ENCODE measurements at regions not wholly inside any gene's neighbourhood (a gene's known extent, or its start where the extent isn't known, plus 50 kb on each side); places are given as distances from the start of the nearest gene placed in this dataset.
"Not testable (repeated sequence)": the region's sequence is repeated elsewhere in the genome, so short reads cannot be mapped to it uniquely, and the experiment has no call there.

GRCh38 chr3:67937498-67938118, 283.2 kb upstream of the SUCLG2 start:
- H3K27me3 Mint-ChIP-seq (ENCODE audit: insufficient read depth) = no peaks in the 10 kb centered on the region
- H3K4me1 Mint-ChIP-seq = no peaks in the 10 kb centered on the region
- Histone ChIP-seq H3K9ac (ENCODE audit: extremely low read depth, low read length, poor library complexity, severe bottlenecking) (no peak overlapping the region), H3K27ac (ENCODE audit: low read depth, low read length) (no peak overlapping the region), H3K9me3 (ENCODE audit: control insufficient read depth, low read length) (no peaks in the 10 kb centered on the region), H3K4me1 (ENCODE audit: control insufficient read depth, insufficient read depth, low read length) (no peaks in the 10 kb centered on the region), H3K4me3 (ENCODE audit: low read length) (no peak overlapping the region), H3K27me3 (ENCODE audit: control insufficient read depth, insufficient read depth, low read length, poor library complexity, severe bottlenecking) (no peaks in the 10 kb centered on the region), H3K36me3 (ENCODE audit: control insufficient read depth, insufficient read depth, low read length) (no peaks in the 10 kb centered on the region)
- H3K9me3 Mint-ChIP-seq = no peaks in the 10 kb centered on the region
- no peaks in the 10 kb centered on the region for H3K36me3 Mint-ChIP-seq (ENCODE audit: low read depth)
- WGBS, 2 experiments (ENCODE audit: insufficient coverage in 1 of 2, insufficient read length in 1 of 2) = 91 to 96% methylated on average over 1 of the region's 1 CpG
- TF ChIP-seq CTCF (conservative IDR thresholded peaks at IDR 0.05) = no peak
- H3K27ac Mint-ChIP-seq = no peak overlapping the region
- DNase-seq = no peak
- no peak overlapping the region for H3K4me3 Mint-ChIP-seq

- WGBS, 2 experiments (ENCODE audit: insufficient coverage in 1 of 2, insufficient read length in 1 of 2) = 92 to 100% methylated on average over 3 to 4 of the region's 4 CpGs
- not testable (repeated sequence) for H3K27ac Mint-ChIP-seq; H3K27me3 Mint-ChIP-seq (ENCODE audit: insufficient read depth); H3K4me1 ChIP-seq (ENCODE audit: control insufficient read depth, insufficient read depth, low read length); H3K9me3 Mint-ChIP-seq; H3K27ac ChIP-seq (ENCODE audit: low read depth, low read length); H3K9me3 ChIP-seq (ENCODE audit: control insufficient read depth, low read length); DNase-seq; H3K4me3 ChIP-seq (ENCODE audit: low read length); H3K4me3 Mint-ChIP-seq; H3K9ac ChIP-seq (ENCODE audit: extremely low read depth, low read length, poor library complexity, severe bottlenecking); H3K36me3 Mint-ChIP-seq (ENCODE audit: low read depth); H3K27me3 ChIP-seq (ENCODE audit: control insufficient read depth, insufficient read depth, low read length, poor library complexity, severe bottlenecking); H3K36me3 ChIP-seq (ENCODE audit: control insufficient read depth, insufficient read depth, low read length); H3K4me1 Mint-ChIP-seq
Measured at GRCh38 chr3:67930394-67930793, 276.0 kb upstream of the SUCLG2 start.

GRCh38 chr3:67923796-67924195, 269.4 kb upstream of the SUCLG2 start:
- H3K36me3 ChIP-seq (ENCODE audit: control insufficient read depth, insufficient read depth, low read length) = no peaks in the 10 kb centered on the region
- no peaks in the 10 kb centered on the region for H3K36me3 Mint-ChIP-seq (ENCODE audit: low read depth)
- DNase-seq = no peak
- no peak for TF ChIP-seq CTCF (conservative IDR thresholded peaks at IDR 0.05)
- H3K9me3 ChIP-seq (ENCODE audit: control insufficient read depth, low read length) = no peaks in the 10 kb centered on the region
- no peak overlapping the region for H3K4me3 ChIP-seq (ENCODE audit: low read length)
- H3K9ac ChIP-seq (ENCODE audit: extremely low read depth, low read length, poor library complexity, severe bottlenecking) = no peak overlapping the region
- H3K4me1 ChIP-seq (ENCODE audit: control insufficient read depth, insufficient read depth, low read length) = no peaks in the 10 kb centered on the region
- no peak overlapping the region for H3K4me3 Mint-ChIP-seq
- no peaks in the 10 kb centered on the region for H3K4me1 Mint-ChIP-seq
- H3K27ac Mint-ChIP-seq = no peak overlapping the region
- no peak overlapping the region for H3K27ac ChIP-seq (ENCODE audit: low read depth, low read length)
- H3K9me3 Mint-ChIP-seq = no peaks in the 10 kb centered on the region
- H3K27me3 Mint-ChIP-seq (ENCODE audit: insufficient read depth) = no peaks in the 10 kb centered on the region
- H3K27me3 ChIP-seq (ENCODE audit: control insufficient read depth, insufficient read depth, low read length, poor library complexity, severe bottlenecking) = no peaks in the 10 kb centered on the region

GRCh38 chr3:67920969-67921368, 266.6 kb upstream of the SUCLG2 start:
- Mint-ChIP-seq H3K27ac (no peak overlapping the region), H3K4me1 (no peaks in the 10 kb centered on the region), H3K4me3 (no peak overlapping the region), H3K27me3 (ENCODE audit: insufficient read depth) (no peaks in the 10 kb centered on the region), H3K36me3 (ENCODE audit: low read depth) (no peaks in the 10 kb centered on the region), H3K9me3 (no peaks in the 10 kb centered on the region)
- H3K36me3 ChIP-seq (ENCODE audit: control insufficient read depth, insufficient read depth, low read length) = no peaks in the 10 kb centered on the region
- 79 to 83% methylated on average over 6 to 7 of the region's 7 CpGs for WGBS, 2 experiments (ENCODE audit: insufficient coverage in 1 of 2, insufficient read length in 1 of 2)
- H3K4me3 ChIP-seq (ENCODE audit: low read length) = no peak overlapping the region
- no peak overlapping the region for H3K9ac ChIP-seq (ENCODE audit: extremely low read depth, low read length, poor library complexity, severe bottlenecking)
- no peak overlapping the region for H3K27ac ChIP-seq (ENCODE audit: low read depth, low read length)
- TF ChIP-seq CTCF (conservative IDR thresholded peaks at IDR 0.05) = no peak
- H3K9me3 ChIP-seq (ENCODE audit: control insufficient read depth, low read length) = no peaks in the 10 kb centered on the region
- no peaks in the 10 kb centered on the region for H3K27me3 ChIP-seq (ENCODE audit: control insufficient read depth, insufficient read depth, low read length, poor library complexity, severe bottlenecking)
- no peak for DNase-seq
- no peaks in the 10 kb centered on the region for H3K4me1 ChIP-seq (ENCODE audit: control insufficient read depth, insufficient read depth, low read length)

Data from endodermal cell (in vitro differentiated cells).